HG03159 (cell line): ENCODE measurements at regions not wholly inside any gene's neighbourhood (a gene's known extent, or its start where the extent isn't known, plus 50 kb on each side); places are given as distances from the start of the nearest gene placed in this dataset.

Source experiments
- ATAC-seq: cut with Tn5 transposase; IDR thresholded peaks from one replicate; pipeline ENCODE4 v1.9.1; 2021; ENCODE audit warnings: mild to moderate bottlenecking, moderate library complexity; ENCODE audit not compliant: unreplicated experiment

GRCh38 chr4:3851211-3851610 lies 85.0 kb downstream of the ADRA2C start:
- ATAC-seq, result no peak

GRCh38 chr4:3851881-3852280 lies 85.7 kb downstream of the ADRA2C start:
- no peak for ATAC-seq

- no peak for ATAC-seq
Observed at GRCh38 chr4:3852309-3852708, 86.1 kb downstream of the ADRA2C start.

- no peak for ATAC-seq
Observed at GRCh38 chr4:3852711-3853110, 86.5 kb downstream of the ADRA2C start.

- no peak for ATAC-seq
Observed at GRCh38 chr4:3853388-3854035, 87.3 kb downstream of the ADRA2C start.

- ATAC-seq, result no peak
Observed at GRCh38 chr4:3854661-3855060, 88.5 kb downstream of the ADRA2C start.

- ATAC-seq, result no peak
Observed at GRCh38 chr4:3855646-3856045, 89.5 kb downstream of the ADRA2C start.

GRCh38 chr4:3856604-3857204 lies 90.5 kb downstream of the ADRA2C start:
- ATAC-seq, result no peak

- no peak for ATAC-seq
Observed at GRCh38 chr4:3857269-3857926, 91.2 kb downstream of the ADRA2C start.

- ATAC-seq, result no peak
Observed at GRCh38 chr4:3858046-3858730, 92.0 kb downstream of the ADRA2C start.

- ATAC-seq, result no peak
Observed at GRCh38 chr4:3858765-3859388, 92.7 kb downstream of the ADRA2C start.

- ATAC-seq, result no peak
Observed at GRCh38 chr4:3859571-3859970, 93.4 kb downstream of the ADRA2C start.

GRCh38 chr4:3860061-3860912 lies 94.1 kb downstream of the ADRA2C start:
- ATAC-seq, result no peak

- ATAC-seq, result no peak
Observed at GRCh38 chr4:3860913-3861636, 94.9 kb downstream of the ADRA2C start.

GRCh38 chr4:3861720-3862639 lies 95.8 kb downstream of the ADRA2C start:
- ATAC-seq, result no peak

- ATAC-seq, result no peak
Observed at GRCh38 chr4:3862640-3863420, 96.6 kb downstream of the ADRA2C start.

GRCh38 chr4:3863841-3864741 lies 97.9 kb downstream of the ADRA2C start:
- ATAC-seq, result no peak
